ENCODE measurements at regions not wholly inside any gene's neighbourhood (a gene's known extent, or its start where the extent isn't known, plus 50 kb on each side); places are given as distances from the start of the nearest gene placed in this dataset.

DNA sequence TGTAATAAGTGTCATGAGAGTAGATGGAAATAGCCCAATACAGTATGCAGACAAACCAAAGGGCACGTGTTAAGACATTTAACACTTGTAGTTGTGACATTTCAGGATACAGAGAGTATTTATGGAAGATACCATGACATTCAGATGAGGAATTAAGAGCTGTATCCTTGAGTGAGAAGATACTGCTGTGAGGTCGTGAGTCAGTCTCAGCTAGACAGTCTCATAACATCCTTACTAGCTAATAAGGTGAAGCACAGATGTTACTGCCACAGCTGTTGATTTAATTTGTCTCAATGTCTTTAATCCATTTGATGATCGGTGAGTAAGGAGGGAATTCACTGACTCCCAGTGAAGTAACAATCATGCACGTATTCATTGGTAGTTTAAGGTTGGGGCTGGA lies 288.0 kb upstream of the AKR1E2 start:
- TF ChIP-seq CTCF (IDR thresholded peaks at IDR 0.05; ENCODE audit: low read depth, low read length, missing input control), result no peak
- TF ChIP-seq GABPA (IDR thresholded peaks at IDR 0.05 in 1 of 2, conservative IDR thresholded peaks at IDR 0.05 in 1 of 2), result no peak
- TF ChIP-seq EGR1 (IDR thresholded peaks at IDR 0.05; ENCODE audit: low read depth in 2 of 2), result no peak
- no peak for TF ChIP-seq MAX (IDR thresholded peaks at IDR 0.05)
- TF ChIP-seq, protein P1, sequence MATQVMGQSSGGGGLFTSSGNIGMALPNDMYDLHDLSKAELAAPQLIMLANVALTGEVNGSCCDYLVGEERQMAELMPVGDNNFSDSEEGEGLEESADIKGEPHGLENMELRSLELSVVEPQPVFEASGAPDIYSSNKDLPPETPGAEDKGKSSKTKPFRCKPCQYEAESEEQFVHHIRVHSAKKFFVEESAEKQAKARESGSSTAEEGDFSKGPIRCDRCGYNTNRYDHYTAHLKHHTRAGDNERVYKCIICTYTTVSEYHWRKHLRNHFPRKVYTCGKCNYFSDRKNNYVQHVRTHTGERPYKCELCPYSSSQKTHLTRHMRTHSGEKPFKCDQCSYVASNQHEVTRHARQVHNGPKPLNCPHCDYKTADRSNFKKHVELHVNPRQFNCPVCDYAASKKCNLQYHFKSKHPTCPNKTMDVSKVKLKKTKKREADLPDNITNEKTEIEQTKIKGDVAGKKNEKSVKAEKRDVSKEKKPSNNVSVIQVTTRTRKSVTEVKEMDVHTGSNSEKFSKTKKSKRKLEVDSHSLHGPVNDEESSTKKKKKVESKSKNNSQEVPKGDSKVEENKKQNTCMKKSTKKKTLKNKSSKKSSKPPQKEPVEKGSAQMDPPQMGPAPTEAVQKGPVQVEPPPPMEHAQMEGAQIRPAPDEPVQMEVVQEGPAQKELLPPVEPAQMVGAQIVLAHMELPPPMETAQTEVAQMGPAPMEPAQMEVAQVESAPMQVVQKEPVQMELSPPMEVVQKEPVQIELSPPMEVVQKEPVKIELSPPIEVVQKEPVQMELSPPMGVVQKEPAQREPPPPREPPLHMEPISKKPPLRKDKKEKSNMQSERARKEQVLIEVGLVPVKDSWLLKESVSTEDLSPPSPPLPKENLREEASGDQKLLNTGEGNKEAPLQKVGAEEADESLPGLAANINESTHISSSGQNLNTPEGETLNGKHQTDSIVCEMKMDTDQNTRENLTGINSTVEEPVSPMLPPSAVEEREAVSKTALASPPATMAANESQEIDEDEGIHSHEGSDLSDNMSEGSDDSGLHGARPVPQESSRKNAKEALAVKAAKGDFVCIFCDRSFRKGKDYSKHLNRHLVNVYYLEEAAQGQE (IDR thresholded peaks at IDR 0.05), result no peak
- no peak for TF ChIP-seq YY1 (IDR thresholded peaks at IDR 0.05)

All from liver (tissue), 3 donors.